ENCODE measurements at regions not wholly inside any gene's neighbourhood (a gene's known extent, or its start where the extent isn't known, plus 50 kb on each side); places are given as distances from the start of the nearest gene placed in this dataset.

DNA sequence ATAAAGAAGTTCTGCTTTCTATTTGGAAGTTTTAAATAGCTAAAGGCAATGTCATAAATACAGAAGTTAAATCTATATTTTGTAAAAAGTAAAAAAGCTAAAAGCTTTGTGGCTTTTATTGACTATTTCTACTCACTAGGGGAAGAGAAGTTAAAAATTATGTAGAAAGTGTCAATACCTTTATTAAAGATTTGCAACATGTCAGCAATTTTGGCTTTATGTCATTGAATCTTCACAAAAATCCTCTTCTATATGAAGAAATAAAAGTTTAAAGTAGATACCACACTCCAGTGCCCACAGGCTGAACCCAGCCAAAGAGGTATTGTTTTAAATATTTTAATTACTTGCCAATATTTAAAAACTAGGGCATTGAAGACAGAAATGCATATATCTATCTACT lies 160.6 kb upstream of the HSF2 start:
- no peak overlapping the region for H3K4me3 ChIP-seq (ENCODE audit: low read length, poor library complexity, severe bottlenecking)
- H3K4me2 ChIP-seq (ENCODE audit: low read depth, low read length, poor library complexity, severe bottlenecking): no peak overlapping the region
- H3K9me3 ChIP-seq (ENCODE audit: insufficient read depth, low read depth, low read length): no peaks in the 10 kb centered on the region
- H3K36me3 ChIP-seq (ENCODE audit: insufficient read depth, low read length): no peaks in the 10 kb centered on the region
- no peaks in the 10 kb centered on the region for H3F3A ChIP-seq (ENCODE audit: low read depth)
- H3K79me2 ChIP-seq (ENCODE audit: insufficient read depth, low read length): no peaks in the 10 kb centered on the region
- no peak for TF ChIP-seq EZH2phosphoT487 (IDR thresholded peaks at IDR 0.05; ENCODE audit: borderline replicate concordance)
- TF ChIP-seq, protein P1, sequence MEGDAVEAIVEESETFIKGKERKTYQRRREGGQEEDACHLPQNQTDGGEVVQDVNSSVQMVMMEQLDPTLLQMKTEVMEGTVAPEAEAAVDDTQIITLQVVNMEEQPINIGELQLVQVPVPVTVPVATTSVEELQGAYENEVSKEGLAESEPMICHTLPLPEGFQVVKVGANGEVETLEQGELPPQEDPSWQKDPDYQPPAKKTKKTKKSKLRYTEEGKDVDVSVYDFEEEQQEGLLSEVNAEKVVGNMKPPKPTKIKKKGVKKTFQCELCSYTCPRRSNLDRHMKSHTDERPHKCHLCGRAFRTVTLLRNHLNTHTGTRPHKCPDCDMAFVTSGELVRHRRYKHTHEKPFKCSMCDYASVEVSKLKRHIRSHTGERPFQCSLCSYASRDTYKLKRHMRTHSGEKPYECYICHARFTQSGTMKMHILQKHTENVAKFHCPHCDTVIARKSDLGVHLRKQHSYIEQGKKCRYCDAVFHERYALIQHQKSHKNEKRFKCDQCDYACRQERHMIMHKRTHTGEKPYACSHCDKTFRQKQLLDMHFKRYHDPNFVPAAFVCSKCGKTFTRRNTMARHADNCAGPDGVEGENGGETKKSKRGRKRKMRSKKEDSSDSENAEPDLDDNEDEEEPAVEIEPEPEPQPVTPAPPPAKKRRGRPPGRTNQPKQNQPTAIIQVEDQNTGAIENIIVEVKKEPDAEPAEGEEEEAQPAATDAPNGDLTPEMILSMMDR (conservative IDR thresholded peaks at IDR 0.05; ENCODE audit: low read length): no peak
- no peak overlapping the region for H3K9ac ChIP-seq (ENCODE audit: low read depth, low read length, poor library complexity, severe bottlenecking)
- no peaks in the 10 kb centered on the region for H4K20me1 ChIP-seq (ENCODE audit: insufficient read depth, low read length, poor library complexity, severe bottlenecking)
- H3K4me1 ChIP-seq (ENCODE audit: insufficient read depth, low read length, poor library complexity, severe bottlenecking): no peaks in the 10 kb centered on the region
- no peak overlapping the region for H2AFZ ChIP-seq (ENCODE audit: low read length)
- H3K9me2 ChIP-seq (replicated peaks; ENCODE audit: low read depth, low read length): no peaks in the 10 kb centered on the region
- no peaks in the 10 kb centered on the region for H3K27me3 ChIP-seq (ENCODE audit: insufficient read depth, low read length, poor library complexity, severe bottlenecking)

DNA sequence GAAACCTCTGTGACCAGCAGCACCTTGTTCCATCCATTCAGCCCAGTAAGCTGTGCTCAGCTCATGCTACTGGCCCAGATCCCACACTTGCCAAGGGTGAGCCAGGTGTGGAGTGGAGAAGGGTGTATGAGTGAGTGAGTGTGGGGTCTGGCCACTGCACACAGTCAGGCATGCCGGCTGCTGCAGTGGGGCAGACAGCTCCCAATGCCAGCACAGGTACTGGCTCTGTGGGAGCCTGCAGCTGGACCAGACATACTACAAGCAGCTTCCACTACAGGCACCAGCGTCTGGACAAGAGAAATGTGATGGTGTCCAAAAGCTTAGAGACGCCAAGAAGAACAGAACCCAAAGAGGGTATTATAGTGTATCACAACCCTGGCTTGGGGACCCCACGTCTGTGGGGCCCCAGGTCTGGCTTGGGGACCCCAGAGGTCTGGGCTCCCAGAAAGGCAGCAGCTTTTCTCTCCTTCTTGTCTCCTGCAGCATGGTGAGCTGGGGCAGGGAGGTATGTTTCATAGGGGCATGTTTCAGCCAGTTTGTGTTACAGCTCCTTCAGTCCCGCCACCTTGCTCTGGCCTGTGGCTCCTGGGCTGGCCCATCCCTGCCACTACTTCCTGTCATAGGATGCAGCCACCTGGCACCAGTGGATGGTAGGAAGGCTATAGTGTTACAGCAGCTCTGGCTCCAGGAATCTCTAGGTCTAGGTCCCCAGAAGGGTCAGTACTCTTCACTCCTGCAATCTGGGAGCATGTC lies 152.4 kb upstream of the HSF2 start:
- Histone ChIP-seq H3F3A (ENCODE audit: low read depth) (no peaks in the 10 kb centered on the region), H3K9me2 (replicated peaks; ENCODE audit: low read depth, low read length) (no peaks in the 10 kb centered on the region), H3K79me2 (ENCODE audit: insufficient read depth, low read length) (no peaks in the 10 kb centered on the region), H2AFZ (ENCODE audit: low read length) (no peak overlapping the region), H3K4me3 (ENCODE audit: low read length, poor library complexity, severe bottlenecking) (no peak overlapping the region), H3K36me3 (ENCODE audit: insufficient read depth, low read length) (no peaks in the 10 kb centered on the region), H4K20me1 (ENCODE audit: insufficient read depth, low read length, poor library complexity, severe bottlenecking) (no peaks in the 10 kb centered on the region), H3K9ac (ENCODE audit: low read depth, low read length, poor library complexity, severe bottlenecking) (no peak overlapping the region), H3K4me2 (ENCODE audit: low read depth, low read length, poor library complexity, severe bottlenecking) (no peak overlapping the region), H3K4me1 (ENCODE audit: insufficient read depth, low read length, poor library complexity, severe bottlenecking) (no peaks in the 10 kb centered on the region), H3K9me3 (ENCODE audit: insufficient read depth, low read depth, low read length) (no peaks in the 10 kb centered on the region), H3K27me3 (ENCODE audit: insufficient read depth, low read length, poor library complexity, severe bottlenecking) (no peaks in the 10 kb centered on the region)
- TF ChIP-seq, protein P1 (conservative IDR thresholded peaks at IDR 0.05; ENCODE audit: low read length): no peak
- TF ChIP-seq EZH2phosphoT487 (IDR thresholded peaks at IDR 0.05; ENCODE audit: borderline replicate concordance): no peak

DNA sequence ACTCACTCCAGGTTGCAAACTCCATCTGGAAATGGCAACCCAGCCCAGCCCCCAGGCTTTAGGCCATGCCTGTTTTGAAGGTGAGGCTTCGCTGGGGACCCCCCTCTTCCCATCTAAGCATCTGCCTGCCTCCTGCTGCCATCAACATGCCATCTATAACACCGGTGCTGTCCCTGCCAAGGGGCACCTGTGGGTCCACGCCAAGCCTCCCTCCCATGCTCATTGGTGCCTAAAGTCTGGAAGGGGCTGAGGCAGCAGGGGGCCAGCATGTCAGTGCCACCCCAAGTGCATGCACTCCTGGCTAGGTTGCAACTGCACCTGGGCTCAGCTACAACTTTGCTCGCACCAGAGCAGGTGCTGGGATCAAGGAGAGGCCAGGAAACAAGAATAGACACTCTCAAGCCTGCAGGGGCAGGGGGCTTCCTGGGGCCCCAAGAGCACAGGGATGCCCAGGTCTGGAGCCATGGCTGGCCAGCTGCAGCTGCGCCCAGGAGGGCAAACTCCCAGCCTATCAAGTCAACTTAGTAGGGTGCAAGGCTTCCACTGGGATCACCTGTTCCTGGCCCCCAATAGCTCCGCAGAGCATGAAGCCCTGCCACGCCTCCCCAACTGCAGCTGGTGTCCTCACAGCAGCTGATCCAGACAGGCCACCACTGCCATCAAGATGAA lies 151.3 kb upstream of the HSF2 start:
- Histone ChIP-seq H2AFZ (ENCODE audit: low read length) (no peak overlapping the region), H3K9me2 (replicated peaks; ENCODE audit: low read depth, low read length) (no peaks in the 10 kb centered on the region), H3K4me2 (ENCODE audit: low read depth, low read length, poor library complexity, severe bottlenecking) (no peak overlapping the region), H3F3A (ENCODE audit: low read depth) (no peaks in the 10 kb centered on the region), H3K9ac (ENCODE audit: low read depth, low read length, poor library complexity, severe bottlenecking) (no peak overlapping the region), H3K36me3 (ENCODE audit: insufficient read depth, low read length) (no peaks in the 10 kb centered on the region), H3K4me1 (ENCODE audit: insufficient read depth, low read length, poor library complexity, severe bottlenecking) (no peaks in the 10 kb centered on the region), H3K27me3 (ENCODE audit: insufficient read depth, low read length, poor library complexity, severe bottlenecking) (no peaks in the 10 kb centered on the region), H3K4me3 (ENCODE audit: low read length, poor library complexity, severe bottlenecking) (no peak overlapping the region), H4K20me1 (ENCODE audit: insufficient read depth, low read length, poor library complexity, severe bottlenecking) (no peaks in the 10 kb centered on the region), H3K9me3 (ENCODE audit: insufficient read depth, low read depth, low read length) (no peaks in the 10 kb centered on the region), H3K79me2 (ENCODE audit: insufficient read depth, low read length) (no peaks in the 10 kb centered on the region)
- TF ChIP-seq, protein P1 (conservative IDR thresholded peaks at IDR 0.05; ENCODE audit: low read length): no peak
- TF ChIP-seq EZH2phosphoT487 (IDR thresholded peaks at IDR 0.05; ENCODE audit: borderline replicate concordance): no peak

Data from Loucy (cell line).